GM23338 (cell line): ENCODE measurements at regions not wholly inside any gene's neighbourhood (a gene's known extent, or its start where the extent isn't known, plus 50 kb on each side); places are given as distances from the start of the nearest gene placed in this dataset.

Experiments used
- ATAC-seq: fragments of 200-7000 bp; cut with Tn5 transposase; 3 replicates; pipeline ENCODE4 v1.9.1; 2020
- DNase-seq: peaks from one replicate; pipeline ENCODE4 v3.0.0-alpha.2; 2015; ENCODE audit warnings: low spot score
- H2AFZ ChIP-seq: fragments of 200-600 bp; sonication (generic); 2 replicates; pipeline ENCODE4 v1.8.0; 2016; ENCODE audit warnings: antibody characterized with exemption, mild to moderate bottlenecking, moderate library complexity
- H3F3A ChIP-seq: fragments of 200-600 bp; sonication (generic); replicated peaks from 2 replicates; pipeline ENCODE4 v1.8.0; 2017; ENCODE audit warnings: antibody characterized with exemption, mixed run types, low read depth
- H3K27ac ChIP-seq: fragments of 200-600 bp; sonication (generic); 2 replicates; pipeline ENCODE4 v1.6.1; 2016; ENCODE audit warnings: low read depth
- H3K27me3 ChIP-seq: fragments of 200-600 bp; sonication (generic); 2 replicates; pipeline ENCODE4 v1.8.0; 2016; ENCODE audit warnings: mild to moderate bottlenecking, mixed run types, moderate library complexity; ENCODE audit not compliant: insufficient read depth
- H3K36me3 ChIP-seq: fragments of 200-600 bp; sonication (generic); 2 replicates; pipeline ENCODE4 v1.8.0; 2016; ENCODE audit warnings: mild to moderate bottlenecking; ENCODE audit not compliant: insufficient read depth
- H3K4me1 ChIP-seq: fragments of 200-600 bp; sonication (generic); 2 replicates; pipeline ENCODE4 v1.8.0; 2016; ENCODE audit warnings: mild to moderate bottlenecking, moderate library complexity; ENCODE audit not compliant: insufficient read depth
- H3K4me2 ChIP-seq: fragments of 200-600 bp; sonication (generic); 2 replicates; pipeline ENCODE4 v1.7.1; 2017; ENCODE audit warnings: mixed run types
- H3K4me3 ChIP-seq: fragments of 200-600 bp; sonication (generic); 2 replicates; pipeline ENCODE4 v1.6.1; 2016; ENCODE audit warnings: mixed run types
- H3K79me2 ChIP-seq: fragments of 200-600 bp; sonication (generic); replicated peaks from 2 replicates; pipeline ENCODE4 v1.8.0; 2017; ENCODE audit warnings: mild to moderate bottlenecking; ENCODE audit not compliant: insufficient read depth
- H3K9me2 ChIP-seq: fragments of 200-600 bp; sonication (generic); 2 replicates; pipeline ENCODE4 v1.8.0; 2017; ENCODE audit not compliant: insufficient read depth
- H4K20me1 ChIP-seq: fragments of 200-600 bp; sonication (generic); replicated peaks from 2 replicates; pipeline ENCODE4 v1.8.0; 2017; ENCODE audit warnings: mild to moderate bottlenecking; ENCODE audit not compliant: insufficient read depth
- H3K27ac Mint-ChIP-seq: 2 replicates; pipeline ENCODE4 v1.8.0; 2020; ENCODE audit warnings: inconsistent platforms, mild to moderate bottlenecking, moderate library complexity, mixed read lengths
- H3K27me3 Mint-ChIP-seq: 3 replicates; pipeline ENCODE4 v1.8.0; 2022; ENCODE audit warnings: low read depth, mild to moderate bottlenecking, moderate library complexity, mixed read lengths, inconsistent platforms; ENCODE audit not compliant: insufficient read depth, poor library complexity
- H3K36me3 Mint-ChIP-seq: 3 replicates; pipeline ENCODE4 v1.8.0; 2021; ENCODE audit warnings: low read depth, mild to moderate bottlenecking, inconsistent platforms, moderate library complexity, mixed read lengths
- H3K4me1 Mint-ChIP-seq: 3 replicates; pipeline ENCODE4 v1.8.0; 2020; ENCODE audit warnings: mild to moderate bottlenecking, inconsistent platforms, mixed read lengths
- H3K4me3 Mint-ChIP-seq: 3 replicates; pipeline ENCODE4 v1.8.0; 2021; ENCODE audit warnings: moderate library complexity, mild to moderate bottlenecking, inconsistent platforms, mixed read lengths
- H3K9me3 Mint-ChIP-seq: 3 replicates; pipeline ENCODE4 v1.8.0; 2020; ENCODE audit warnings: moderate library complexity, mild to moderate bottlenecking, inconsistent platforms, mixed read lengths
- CTCF ChIP-seq, 2 experiments: fragments of 200-600 bp in 1 of 2; sonication (generic) in 1 of 2; conservative IDR thresholded peaks; 2 replicates each; pipeline versions ENCODE4 v1.5.1 to v1.6.1; 2016 to 2017; ENCODE audit warnings: antibody characterized with exemption in 2 of 2, low read depth in 2 of 2, mild to moderate bottlenecking in 2 of 2, moderate library complexity in 1 of 2
- ETS1 ChIP-seq: IDR thresholded peaks from 2 replicates; pipeline ENCODE4 v1.6.1; 2016; ENCODE audit warnings: antibody characterized with exemption
- JUNB ChIP-seq: IDR thresholded peaks from one replicate; pipeline ENCODE4 v1.6.1; 2016; ENCODE audit warnings: antibody characterized with exemption; ENCODE audit not compliant: unreplicated experiment
- NANOG ChIP-seq: IDR thresholded peaks from 2 replicates; pipeline ENCODE4 v1.6.1; 2016; ENCODE audit warnings: antibody characterized with exemption, borderline replicate concordance
- POLR2AphosphoS5 ChIP-seq: IDR thresholded peaks from 2 replicates; pipeline ENCODE4 v1.6.1; 2016; ENCODE audit warnings: antibody characterized with exemption, low read depth
- REST ChIP-seq: IDR thresholded peaks from one replicate; pipeline ENCODE4 v1.6.1; 2018; ENCODE audit warnings: antibody characterized with exemption; ENCODE audit not compliant: unreplicated experiment
- STAT1 ChIP-seq: IDR thresholded peaks from one replicate; pipeline ENCODE4 v1.6.1; 2016; ENCODE audit warnings: antibody characterized with exemption; ENCODE audit not compliant: unreplicated experiment
- ZNF114 ChIP-seq: fragments of 250-450 bp; sonication (Bioruptor Pico); IDR thresholded peaks from 2 replicates; pipeline ENCODE4 v1.5.0; 2020; ENCODE audit warnings: mild to moderate bottlenecking, moderate library complexity
- ZNF462 ChIP-seq: fragments of 250-450 bp; sonication (Bioruptor Pico); IDR thresholded peaks from 2 replicates; pipeline ENCODE4 v1.5.0; 2020; ENCODE audit warnings: mild to moderate bottlenecking, moderate library complexity

GRCh38 chr21:18937337-18937736, 533.8 kb upstream of the TMPRSS15 start:
- Histone ChIP-seq H3K9me2 (no peaks in the 10 kb centered on the region), H3F3A (no peaks in the 10 kb centered on the region), H3K4me3 (no peak overlapping the region), H3K4me1 (no peaks in the 10 kb centered on the region), H3K27me3 (no peaks in the 10 kb centered on the region), H3K36me3 (no peaks in the 10 kb centered on the region), H3K79me2 (no peaks in the 10 kb centered on the region), H2AFZ (no peak overlapping the region), H3K4me2 (no peak overlapping the region), H4K20me1 (no peaks in the 10 kb centered on the region), H3K27ac (no peak overlapping the region)
- TF ChIP-seq NANOG (no peak), POLR2AphosphoS5 (no peak), ZNF462 (no peak), CTCF (conservative IDR thresholded peaks at IDR 0.05; ENCODE audit: low read depth in 2 of 2) (no peak), REST (no peak), ETS1 (no peak), ZNF114 (no peak), JUNB (no peak), STAT1 (no peak)
- no peak overlapping the region for H3K4me3 Mint-ChIP-seq
- H3K27ac Mint-ChIP-seq = no peak overlapping the region
- ATAC-seq (no peak), DNase-seq (no peak)
- no peaks in the 10 kb centered on the region for H3K27me3 Mint-ChIP-seq
- peaks cover 6% of the 10 kb centered on the region for H3K36me3 Mint-ChIP-seq
- H3K4me1 Mint-ChIP-seq = no peaks in the 10 kb centered on the region
- H3K9me3 Mint-ChIP-seq = peaks cover 8% of the 10 kb centered on the region
